ENCODE measurements at regions not wholly inside any gene's neighbourhood (a gene's known extent, or its start where the extent isn't known, plus 50 kb on each side); places are given as distances from the start of the nearest gene placed in this dataset.

GRCh38 chr16:64364416-64364815, 757.4 kb downstream of the CDH11 start:
- Histone ChIP-seq H3K36me3 (no peaks in the 10 kb centered on the region), H3K9me3 (no peaks in the 10 kb centered on the region), H3K4me1 (no peaks in the 10 kb centered on the region), H3K27me3 (no peaks in the 10 kb centered on the region), H3K4me3 (no peak overlapping the region), H3K27ac (no peak overlapping the region)
- DNase-seq: no peak
- intact Hi-C loops (cut with DNase I; ENCODE audit: low total_unique reads): no loop called here
- TF ChIP-seq POLR2A (IDR thresholded peaks at IDR 0.05) (no peak), CTCF (IDR thresholded peaks at IDR 0.05) (no peak)

GRCh38 chr16:64364016-64364415, 757.8 kb downstream of the CDH11 start:
- H3K9me3 ChIP-seq: no peaks in the 10 kb centered on the region
- no peak for TF ChIP-seq POLR2A (IDR thresholded peaks at IDR 0.05)
- no peak for TF ChIP-seq CTCF (IDR thresholded peaks at IDR 0.05)
- no peak overlapping the region for H3K27ac ChIP-seq
- no peaks in the 10 kb centered on the region for H3K4me1 ChIP-seq
- no peaks in the 10 kb centered on the region for H3K27me3 ChIP-seq
- no peak for DNase-seq
- H3K4me3 ChIP-seq: no peak overlapping the region
- intact Hi-C loops (cut with DNase I; ENCODE audit: low total_unique reads): no loop called here
- no peaks in the 10 kb centered on the region for H3K36me3 ChIP-seq

- intact Hi-C loops (cut with DNase I; ENCODE audit: low total_unique reads): no loop called here
- H3K9me3 ChIP-seq: no peaks in the 10 kb centered on the region
These were observed 758.8 kb downstream of the CDH11 start for GRCh38 chr16:64363039-64363438.

GRCh38 chr16:64362193-64362592, 759.7 kb downstream of the CDH11 start:
- Histone ChIP-seq H3K27me3 (no peaks in the 10 kb centered on the region), H3K27ac (no peak overlapping the region), H3K36me3 (no peaks in the 10 kb centered on the region), H3K4me3 (no peak overlapping the region), H3K4me1 (no peaks in the 10 kb centered on the region), H3K9me3 (no peaks in the 10 kb centered on the region)
- intact Hi-C loops (cut with DNase I; ENCODE audit: low total_unique reads): no loop called here
- TF ChIP-seq POLR2A (IDR thresholded peaks at IDR 0.05) (no peak), CTCF (IDR thresholded peaks at IDR 0.05) (no peak)
- no peak for DNase-seq

More at GRCh38 chr16:64363039-64363438, 758.8 kb downstream of the CDH11 start:
- H3K27me3 ChIP-seq: no peaks in the 10 kb centered on the region
- H3K27ac ChIP-seq: no peak overlapping the region
- H3K36me3 ChIP-seq: no peaks in the 10 kb centered on the region
- H3K4me3 ChIP-seq: no peak overlapping the region
- no peak for DNase-seq
- no peaks in the 10 kb centered on the region for H3K4me1 ChIP-seq
- no peak for TF ChIP-seq POLR2A (IDR thresholded peaks at IDR 0.05)

- intact Hi-C loops (cut with DNase I; ENCODE audit: low total_unique reads): no loop called here
- no peak for DNase-seq
- Histone ChIP-seq H3K4me1 (no peaks in the 10 kb centered on the region), H3K27ac (no peak overlapping the region), H3K9me3 (no peaks in the 10 kb centered on the region), H3K4me3 (no peak overlapping the region), H3K27me3 (no peaks in the 10 kb centered on the region), H3K36me3 (no peaks in the 10 kb centered on the region)
- TF ChIP-seq POLR2A (IDR thresholded peaks at IDR 0.05) (no peak), CTCF (IDR thresholded peaks at IDR 0.05) (no peak)
These were observed 760.1 kb downstream of the CDH11 start for GRCh38 chr16:64361753-64362152.

- DNase-seq: no peak
- H3K9me3 ChIP-seq: no peaks in the 10 kb centered on the region
- no peak overlapping the region for H3K27ac ChIP-seq
- no peaks in the 10 kb centered on the region for H3K36me3 ChIP-seq
- intact Hi-C loops (cut with DNase I; ENCODE audit: low total_unique reads): no loop called here
- no peaks in the 10 kb centered on the region for H3K4me1 ChIP-seq
- no peak for TF ChIP-seq POLR2A (IDR thresholded peaks at IDR 0.05)
- TF ChIP-seq CTCF (IDR thresholded peaks at IDR 0.05): no peak
- no peaks in the 10 kb centered on the region for H3K27me3 ChIP-seq
- no peak overlapping the region for H3K4me3 ChIP-seq
These were observed 763.6 kb downstream of the CDH11 start for GRCh38 chr16:64358291-64358690.

All from uterus (tissue), 3 donors.